Sigmoid colon (tissue), 6 donors: ENCODE measurements at regions not wholly inside any gene's neighbourhood (a gene's known extent, or its start where the extent isn't known, plus 50 kb on each side); places are given as distances from the start of the nearest gene placed in this dataset.

ENCODE experiments used
- DNase-seq: peaks from one replicate; pipeline ENCODE4 v3.0.0-alpha.2; 2019
- H3K27ac ChIP-seq, 4 donors: fragments of 200-600 bp; sonication (generic); one replicate each; pipeline ENCODE4 v1.5.1; 2016 to 2019; ENCODE audit warnings: mild to moderate bottlenecking in 1 of 4
- H3K27me3 ChIP-seq, 3 donors: fragments of 200-600 bp; sonication (generic); one replicate each; pipeline ENCODE4 v1.5.1; 2019; ENCODE audit warnings: mild to moderate bottlenecking in 1 of 3
- H3K36me3 ChIP-seq, 4 donors: fragments of 200-600 bp; sonication (generic); one replicate each; pipeline ENCODE4 v1.5.1; 2016 to 2019
- H3K4me1 ChIP-seq, 4 donors: fragments of 200-600 bp; sonication (generic); one replicate each; pipeline ENCODE4 v1.5.1; 2017 to 2019
- H3K4me3 ChIP-seq, 4 donors: fragments of 200-600 bp; sonication (generic); one replicate each; pipeline ENCODE4 v1.5.1; 2017 to 2019; ENCODE audit warnings: mild to moderate bottlenecking in 2 of 4, moderate library complexity in 1 of 4
- H3K9me3 ChIP-seq, 4 donors: fragments of 200-600 bp in 3 of 4; sonication (generic) in 3 of 4; one replicate each; pipeline versions ENCODE4 v1.5.1 to v1.6.1; 2013 to 2019
- CTCF ChIP-seq, 4 experiments: fragments of 450-650 bp in 3 of 4; fragments of 200-600 bp in 1 of 4; IDR thresholded peaks; one replicate each; pipeline ENCODE4 v1.5.1; 2016 to 2019; ENCODE audit warnings: antibody characterized with exemption in 4 of 4, mild to moderate bottlenecking in 3 of 4, moderate library complexity in 2 of 4
- EP300 ChIP-seq, 4 donors: sonication (generic); formaldehyde crosslinking; IDR thresholded peaks; one replicate each; pipeline ENCODE4 v1.6.1; 2017; ENCODE audit warnings: antibody characterized with exemption in 4 of 4
- POLR2A ChIP-seq, 2 donors: fragments of 450-650 bp; IDR thresholded peaks; one replicate each; pipeline ENCODE4 v1.6.1; 2016; ENCODE audit warnings: antibody characterized with exemption in 2 of 2, mild to moderate bottlenecking in 2 of 2, moderate library complexity in 2 of 2
- POLR2AphosphoS5 ChIP-seq, 4 donors: sonication (generic); formaldehyde crosslinking; IDR thresholded peaks; one replicate each; pipeline ENCODE4 v1.6.1; 2017; ENCODE audit warnings: antibody characterized with exemption in 4 of 4
- WGBS, 2 donors: extraction: QIAGEN DNeasy Blood & Tissue Kit; methylation state at CpG; one replicate each; pipeline ENCODE4 v1.1.7; 2013; 5-methylcytosine and 5-hydroxymethylcytosine counted together
- intact Hi-C: fragments of 100-400 bp; cut with DNase I; formaldehyde crosslinking; loops from one replicate; pipeline ENCODE4 v1.15.1; 2023
- donor health status: healthy with polysubstance abuse.
- donor health status: healthy.

- TF ChIP-seq POLR2AphosphoS5 (IDR thresholded peaks at IDR 0.05) = no peak
- TF ChIP-seq EP300 (IDR thresholded peaks at IDR 0.05) = no peak
- no peak for TF ChIP-seq CTCF (IDR thresholded peaks at IDR 0.05)
- TF ChIP-seq POLR2A (IDR thresholded peaks at IDR 0.05) = no peak
- DNase-seq = no peak
- intact Hi-C loops = no loop called here
- WGBS, 2 donors = 79 to 82% methylated on average over 9 of the region's 9 CpGs
- Histone ChIP-seq H3K27me3 (no peaks in the 10 kb centered on the region), H3K4me1 (no peaks in the 10 kb centered on the region), H3K27ac (no peak overlapping the region), H3K9me3 (peaks cover 0 to 3% (median 0%) of the 10 kb centered on the region in 4 donors), H3K36me3 (no peaks in the 10 kb centered on the region), H3K4me3 (no peak overlapping the region)
Observed at GRCh38 chr1:218633238-218633988, 288.3 kb downstream of the TGFB2 start.

DNA sequence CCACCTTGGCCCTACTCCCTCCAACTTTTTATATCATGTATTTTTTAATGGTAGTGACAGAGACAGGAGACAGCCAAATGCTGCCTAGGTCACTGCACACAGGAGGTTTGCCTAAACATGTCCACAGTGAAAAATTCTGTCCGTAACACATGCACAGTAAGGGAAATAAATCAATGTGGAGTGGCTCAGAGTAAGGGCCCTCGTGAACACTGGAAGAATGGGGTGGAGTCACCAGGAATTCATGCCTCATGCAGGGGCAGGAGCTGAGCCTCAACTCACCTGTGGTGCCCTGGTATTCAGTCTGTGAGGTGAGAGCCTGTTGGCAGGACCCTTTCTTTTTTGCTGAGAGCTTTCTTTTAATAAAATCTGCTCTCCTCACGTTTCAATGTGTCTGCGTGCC, 289.1 kb downstream of the TGFB2 start:
- no peak for DNase-seq
- Histone ChIP-seq H3K9me3 (peaks cover 0 to 3% (median 0%) of the 10 kb centered on the region in 4 donors), H3K4me3 (no peak overlapping the region), H3K27ac (no peak overlapping the region), H3K36me3 (no peaks in the 10 kb centered on the region), H3K27me3 (no peaks in the 10 kb centered on the region), H3K4me1 (no peaks in the 10 kb centered on the region)
- intact Hi-C loops = no loop called here
- WGBS, 2 donors = 72 to 77% methylated on average over 4 of the region's 4 CpGs
- no peak for TF ChIP-seq POLR2AphosphoS5 (IDR thresholded peaks at IDR 0.05)
- no peak for TF ChIP-seq CTCF (IDR thresholded peaks at IDR 0.05)
- TF ChIP-seq EP300 (IDR thresholded peaks at IDR 0.05) = no peak
- no peak for TF ChIP-seq POLR2A (IDR thresholded peaks at IDR 0.05)

- no peak for TF ChIP-seq CTCF (IDR thresholded peaks at IDR 0.05)
- TF ChIP-seq POLR2A (IDR thresholded peaks at IDR 0.05) = no peak
- no peak for TF ChIP-seq EP300 (IDR thresholded peaks at IDR 0.05)
- no peak for TF ChIP-seq POLR2AphosphoS5 (IDR thresholded peaks at IDR 0.05)
Observed at GRCh38 chr1:218636548-218636947, 291.4 kb downstream of the TGFB2 start.

DNA sequence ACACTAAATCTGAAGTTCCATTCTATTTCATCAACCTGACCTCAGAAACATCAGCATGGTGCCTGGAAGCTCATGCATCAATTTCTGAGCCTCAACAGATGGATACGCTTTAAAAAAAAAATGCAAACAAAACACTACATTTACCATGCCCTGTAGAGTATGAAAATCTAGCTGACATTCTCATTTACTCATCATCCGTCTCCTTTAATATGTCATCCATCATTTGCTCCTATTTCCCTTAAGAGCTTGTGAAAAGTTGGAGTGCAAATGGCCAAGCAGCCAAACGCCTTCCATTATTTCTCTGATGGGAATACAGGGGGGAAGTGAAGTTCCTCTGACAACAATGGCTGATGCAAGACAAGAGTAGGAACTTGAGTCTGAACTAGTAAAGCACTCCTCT, 295.0 kb downstream of the TGFB2 start:
- TF ChIP-seq POLR2AphosphoS5 (IDR thresholded peaks at IDR 0.05) (no peak), EP300 (IDR thresholded peaks at IDR 0.05) (no peak), CTCF (IDR thresholded peaks at IDR 0.05) (no peak), POLR2A (IDR thresholded peaks at IDR 0.05) (no peak)
- intact Hi-C loops = no loop called here
- 83 to 85% methylated on average over 3 of the region's 3 CpGs for whole genome bisulfite sequencing, 2 donors

More at GRCh38 chr1:218636548-218636947, 291.4 kb downstream of the TGFB2 start:
- intact Hi-C loops = no loop called here
- 31 to 56% methylated on average over 1 of the region's 1 CpG for WGBS, 2 donors
- no peak overlapping the region for H3K4me3 ChIP-seq
- H3K4me1 ChIP-seq = no peaks in the 10 kb centered on the region
- no peaks in the 10 kb centered on the region for H3K9me3 ChIP-seq
- no peak for DNase-seq
- H3K36me3 ChIP-seq = no peaks in the 10 kb centered on the region
- no peak overlapping the region for H3K27ac ChIP-seq
- H3K27me3 ChIP-seq = no peaks in the 10 kb centered on the region

More for the DNA sequence above, 295.0 kb downstream of the TGFB2 start:
- DNase-seq = no peak
- Histone ChIP-seq H3K36me3 (no peaks in the 10 kb centered on the region), H3K27ac (no peak overlapping the region), H3K4me1 (no peaks in the 10 kb centered on the region), H3K9me3 (no peaks in the 10 kb centered on the region), H3K27me3 (no peaks in the 10 kb centered on the region), H3K4me3 (no peak overlapping the region)
